Left renal cortex interstitium (tissue), 4 donors: ENCODE measurements at regions not wholly inside any gene's neighbourhood (a gene's known extent, or its start where the extent isn't known, plus 50 kb on each side); places are given as distances from the start of the nearest gene placed in this dataset.

Experiments
- DNase-seq, 4 donors: peaks; one replicate each; pipeline ENCODE4 v3.0.0-alpha.2; 2013; ENCODE audit warnings: low read depth in 4 of 4, low spot score in 2 of 4, missing footprints in 1 of 4

DNA sequence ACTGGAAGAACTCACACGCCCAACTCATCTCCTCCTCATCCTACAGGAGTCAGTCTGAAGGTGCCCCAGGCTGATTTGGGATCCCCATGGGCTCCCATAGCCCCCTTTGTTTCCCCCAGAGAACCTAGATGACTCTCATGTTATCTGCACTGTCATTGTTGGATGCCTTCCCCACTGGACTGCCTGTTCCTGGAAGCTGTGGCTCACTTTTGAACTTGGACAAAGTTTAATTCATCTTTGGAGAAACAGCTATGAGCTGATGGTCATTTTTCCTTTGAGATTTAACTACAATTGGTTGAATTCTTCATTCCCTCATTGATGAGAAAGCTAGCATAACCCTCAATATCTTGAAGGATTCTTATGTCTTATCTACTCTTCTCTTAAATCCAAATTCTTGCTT is 186.6 kb downstream of the SALL1 start:
- no peak for DNase-seq

DNA sequence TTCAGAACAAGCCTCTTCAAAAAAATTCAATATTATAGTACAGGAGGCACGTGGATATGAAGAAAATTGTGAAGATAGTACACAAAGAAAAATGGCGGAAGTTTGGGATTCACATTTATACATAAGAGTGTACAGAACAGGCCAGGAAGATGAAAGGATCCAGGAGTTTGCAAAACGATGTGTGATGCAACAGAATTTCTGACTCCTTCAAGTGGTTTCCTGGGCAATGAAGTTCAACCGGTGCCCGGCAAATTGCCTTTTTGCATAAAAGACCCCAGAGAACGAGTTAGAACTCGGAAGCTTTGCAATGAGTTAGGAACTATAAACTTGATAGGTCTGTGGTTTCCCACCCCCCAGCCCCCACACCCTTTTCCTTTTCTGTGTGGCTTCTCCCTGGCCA is 189.1 kb downstream of the SALL1 start:
- DNase-seq: no peak

DNA sequence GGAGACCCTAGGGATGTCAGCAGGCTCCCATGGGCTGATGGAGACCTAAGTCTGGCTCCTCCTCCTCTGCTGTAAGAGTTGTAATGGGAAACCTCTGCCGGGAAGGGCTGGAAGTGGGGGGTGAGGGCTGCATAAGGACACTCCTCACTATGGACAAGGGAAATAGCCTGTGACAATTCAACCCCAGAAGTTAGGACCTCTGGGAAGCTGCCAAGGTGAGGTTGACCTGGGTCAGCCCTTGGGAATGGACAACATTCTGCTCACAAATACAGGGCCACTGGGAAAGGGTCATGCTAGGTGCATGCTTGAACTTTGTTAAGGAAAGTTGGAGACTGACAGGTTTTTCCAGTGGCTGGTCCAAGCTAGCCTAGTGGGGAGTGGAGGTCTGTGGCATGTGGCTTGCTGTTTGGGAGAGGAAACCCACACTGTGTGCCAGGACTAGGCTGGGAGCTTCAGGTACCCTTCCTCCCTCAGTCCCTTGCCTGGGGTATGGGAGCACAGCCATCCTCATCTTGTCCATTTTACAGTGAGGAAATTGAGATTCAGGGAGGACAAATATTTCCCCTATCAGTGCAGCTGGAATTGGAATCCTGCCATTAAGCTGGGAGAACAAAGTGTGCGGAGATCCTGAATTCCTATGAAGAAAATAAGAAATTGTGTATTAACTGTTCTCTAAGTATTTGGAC is 190.4 kb downstream of the SALL1 start:
- DNase-seq: no peak

GRCh38 chr16:50957056-50957455 is 194.0 kb downstream of the SALL1 start:
- DNase-seq: no peak

DNA sequence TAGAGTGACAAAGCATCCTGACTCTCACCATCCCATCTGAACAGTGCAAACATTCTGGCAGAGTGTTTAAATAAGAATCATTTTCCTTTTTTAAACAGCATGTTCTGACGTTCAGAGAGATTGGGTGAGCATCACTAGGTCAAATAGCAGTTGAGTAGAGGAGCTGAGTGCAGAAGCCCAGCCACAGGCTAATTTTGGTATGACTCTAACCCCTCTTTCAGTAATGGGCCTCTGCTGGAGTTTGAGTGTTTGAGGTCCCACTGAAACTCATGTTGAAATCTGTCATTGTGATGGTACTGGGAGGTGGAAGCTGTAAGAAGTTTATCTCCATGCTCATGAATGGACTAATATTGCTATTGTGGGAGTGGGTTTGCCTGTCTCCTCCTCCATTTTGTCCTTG is 194.4 kb downstream of the SALL1 start:
- DNase-seq: no peak

DNA sequence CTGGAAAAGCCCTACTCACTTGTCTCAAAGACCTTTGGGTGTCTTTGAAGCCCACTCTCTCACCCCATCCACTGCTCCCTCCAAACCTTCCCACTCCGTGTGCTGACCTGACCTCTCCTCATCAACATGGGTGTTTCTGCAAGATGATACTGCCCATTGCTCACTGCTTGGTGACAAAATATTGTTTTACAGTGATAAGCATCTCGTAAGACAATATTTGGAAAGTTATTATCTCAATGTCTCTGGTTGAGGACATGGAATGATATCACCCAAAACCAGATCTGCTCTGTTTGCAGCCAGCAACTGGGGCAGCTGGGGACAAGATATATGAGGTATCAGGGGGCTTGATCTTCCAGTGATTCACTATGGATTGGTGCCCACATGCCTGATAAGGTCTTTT is 195.8 kb downstream of the SALL1 start:
- DNase-seq: no peak

- DNase-seq: no peak
Observed at GRCh38 chr16:50954469-50954868, 196.6 kb downstream of the SALL1 start.

DNA sequence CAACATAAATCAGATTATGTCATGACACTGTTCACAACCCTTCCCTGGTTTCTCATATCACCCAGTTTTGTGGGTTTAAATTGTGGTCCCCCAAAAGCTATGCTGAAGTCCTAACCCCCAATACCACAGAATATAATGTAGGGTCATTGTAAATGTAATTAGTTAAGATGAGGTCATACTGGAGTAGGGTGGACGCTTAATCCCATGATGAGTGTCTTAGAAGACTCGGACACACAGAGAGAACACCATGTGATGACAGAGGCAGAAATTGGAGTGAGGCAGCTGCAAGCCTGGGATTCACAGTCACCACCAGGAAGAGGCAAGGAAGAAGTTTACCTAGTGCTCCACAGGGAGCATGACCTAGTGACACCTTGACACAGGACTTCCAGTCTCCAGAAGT is 197.8 kb downstream of the SALL1 start:
- DNase-seq: no peak

- no peak for DNase-seq
Observed at GRCh38 chr16:50950955-50951354, 200.1 kb downstream of the SALL1 start.

DNA sequence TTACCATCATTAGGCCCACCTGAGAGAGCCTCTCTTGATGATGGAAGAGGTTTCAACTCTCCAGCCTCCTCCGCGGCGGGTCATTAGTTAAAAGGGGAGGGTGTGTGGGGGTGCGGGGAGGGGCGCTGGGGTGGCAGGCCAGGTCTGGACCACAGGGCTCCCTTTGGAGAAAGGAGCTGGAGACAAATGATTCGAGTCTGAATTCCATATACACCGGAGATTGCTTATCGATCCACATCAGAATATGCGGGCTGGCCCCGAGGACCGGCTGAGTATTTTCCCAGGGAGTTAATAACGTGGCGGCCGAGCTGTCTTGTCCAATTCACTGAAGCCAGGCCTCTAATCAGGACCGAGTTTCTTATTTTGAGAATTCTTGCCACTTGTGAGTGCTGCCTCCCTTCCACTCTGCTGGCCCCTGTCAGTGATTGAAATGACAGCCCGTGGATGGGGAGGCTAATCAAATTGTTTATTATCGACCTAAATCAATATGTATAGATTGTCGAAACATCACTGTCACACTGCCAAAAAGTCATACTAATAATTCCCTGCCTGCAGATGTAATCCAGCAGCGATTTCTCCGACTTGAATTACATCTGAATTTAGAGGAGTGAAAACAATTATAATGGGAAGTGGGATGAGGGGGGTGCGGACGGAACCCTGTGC is 202.7 kb downstream of the SALL1 start:
- no peak for DNase-seq

DNA sequence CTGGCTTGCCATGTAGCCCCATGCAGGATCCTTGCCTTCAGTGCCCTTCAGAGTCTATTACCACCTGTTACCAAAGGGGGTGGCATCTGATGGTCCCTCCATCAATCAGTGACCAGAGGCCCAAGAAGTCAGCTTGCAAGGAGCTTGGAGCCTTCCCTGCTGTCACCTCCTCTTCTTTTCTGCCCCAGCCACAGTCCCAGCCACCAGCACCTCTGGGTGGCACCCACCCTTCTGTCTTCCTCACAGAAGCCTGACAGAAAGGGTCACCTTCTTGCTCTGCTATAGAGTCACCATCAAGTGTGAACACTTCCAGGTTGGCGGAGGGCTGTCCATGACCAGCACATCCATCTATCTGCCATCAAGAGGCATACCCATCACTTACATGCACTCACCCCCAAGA is 203.2 kb downstream of the SALL1 start:
- DNase-seq: no peak

DNA sequence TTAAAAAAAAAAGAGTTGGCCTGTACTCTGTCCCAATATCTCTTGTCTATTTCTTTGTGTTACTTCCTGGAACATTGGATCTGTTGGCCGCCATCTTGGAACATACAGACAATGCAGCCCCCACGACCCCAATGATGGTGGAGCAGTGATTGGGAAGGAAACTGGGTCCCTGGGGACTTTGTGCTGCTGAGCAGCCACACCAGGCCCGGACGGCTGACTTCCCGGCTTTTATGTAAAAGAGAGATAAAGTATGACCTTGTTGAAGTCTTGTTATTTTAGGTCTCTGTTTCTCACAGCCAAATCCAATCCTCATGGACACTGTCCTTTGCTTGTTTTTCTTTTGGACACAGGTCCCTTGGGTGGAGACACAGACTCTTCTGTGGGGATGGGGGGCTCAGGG is 204.5 kb downstream of the SALL1 start:
- no peak for DNase-seq

GRCh38 chr16:50946098-50946497 is 204.2 kb downstream of the CYLD start:
- DNase-seq: no peak

DNA sequence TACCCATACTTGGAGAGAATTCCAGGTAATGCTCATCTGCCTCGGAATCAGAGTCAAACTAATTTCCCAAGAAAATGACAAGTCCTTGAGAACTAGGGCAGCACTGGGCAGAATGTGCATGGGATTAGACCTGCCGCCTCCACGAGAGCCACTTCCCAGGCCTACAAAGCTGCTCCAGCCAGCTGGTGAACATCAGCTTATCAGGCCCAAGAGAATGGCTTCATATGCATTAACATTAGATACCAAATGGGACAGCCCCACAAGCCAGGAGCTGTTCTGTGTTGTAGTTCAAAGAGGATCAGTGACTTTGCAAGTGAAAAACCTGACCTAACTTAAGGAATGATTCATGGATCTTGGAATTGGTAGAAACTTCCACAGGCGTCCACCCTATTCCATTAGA is 203.3 kb downstream of the CYLD start:
- DNase-seq: no peak

DNA sequence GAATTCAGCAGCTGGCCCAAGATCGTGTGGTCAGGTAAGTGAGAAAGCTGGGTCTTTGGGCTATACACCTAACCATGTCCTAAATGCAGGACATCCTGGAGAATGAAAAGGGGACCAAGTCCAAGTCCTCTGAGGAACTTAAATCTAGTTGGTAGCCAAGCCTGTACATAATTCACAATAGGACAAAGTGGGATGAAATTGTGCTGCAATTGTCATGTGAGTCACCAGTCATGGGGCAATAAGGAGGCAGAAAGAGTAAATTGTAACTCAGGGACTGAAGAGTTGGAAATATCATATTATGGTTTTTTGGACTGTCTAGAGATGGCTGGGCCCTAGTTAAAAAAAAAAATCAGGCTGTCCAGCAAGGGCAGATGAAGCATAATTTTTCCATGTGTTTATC is 202.6 kb downstream of the CYLD start:
- no peak for DNase-seq

- no peak for DNase-seq
Observed at GRCh38 chr16:50944033-50944432, 202.1 kb downstream of the CYLD start.

DNA sequence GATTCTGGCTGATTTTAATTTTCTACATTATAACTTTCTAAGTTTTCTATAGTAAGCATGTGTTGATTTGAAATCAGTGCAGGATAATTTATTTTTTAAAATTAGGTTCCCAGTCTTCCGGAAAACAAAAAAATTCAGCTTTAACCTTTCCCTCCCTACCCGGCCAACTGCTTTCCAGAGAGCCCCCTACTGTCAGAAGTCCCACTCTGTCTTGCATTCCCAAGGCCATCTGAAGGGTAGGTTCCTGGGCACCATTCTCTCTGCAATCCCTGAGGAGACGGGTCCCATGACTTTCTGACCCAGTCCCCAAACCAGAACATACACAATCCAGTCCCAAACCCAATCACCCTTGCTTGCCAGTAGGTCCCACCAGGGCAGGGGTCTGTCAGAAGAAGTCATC is 200.3 kb downstream of the CYLD start:
- no peak for DNase-seq

GRCh38 chr16:50941681-50942080 is 199.8 kb downstream of the CYLD start:
- no peak for DNase-seq

- no peak for DNase-seq
Observed at GRCh38 chr16:50940275-50940854, 198.5 kb downstream of the CYLD start.

DNA sequence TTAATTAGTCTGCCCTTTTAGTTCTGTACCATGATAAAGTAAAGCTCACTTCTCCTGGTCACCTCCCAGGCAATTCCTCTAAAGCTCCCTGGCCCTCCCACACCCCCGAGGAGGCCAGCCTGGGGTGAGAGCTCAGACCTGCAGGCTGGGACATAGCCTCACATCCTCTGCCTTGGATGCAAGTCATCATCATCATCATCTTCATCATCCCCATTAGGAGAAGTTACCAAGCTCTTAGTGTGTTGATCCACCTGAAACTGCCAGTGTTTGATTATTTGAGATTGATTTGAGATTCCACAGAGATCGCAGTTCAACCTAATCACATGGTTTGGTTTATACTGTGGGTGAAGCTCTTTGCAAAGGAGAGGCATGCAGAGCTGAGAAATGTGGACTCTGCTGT is 197.5 kb downstream of the CYLD start:
- DNase-seq: no peak

DNA sequence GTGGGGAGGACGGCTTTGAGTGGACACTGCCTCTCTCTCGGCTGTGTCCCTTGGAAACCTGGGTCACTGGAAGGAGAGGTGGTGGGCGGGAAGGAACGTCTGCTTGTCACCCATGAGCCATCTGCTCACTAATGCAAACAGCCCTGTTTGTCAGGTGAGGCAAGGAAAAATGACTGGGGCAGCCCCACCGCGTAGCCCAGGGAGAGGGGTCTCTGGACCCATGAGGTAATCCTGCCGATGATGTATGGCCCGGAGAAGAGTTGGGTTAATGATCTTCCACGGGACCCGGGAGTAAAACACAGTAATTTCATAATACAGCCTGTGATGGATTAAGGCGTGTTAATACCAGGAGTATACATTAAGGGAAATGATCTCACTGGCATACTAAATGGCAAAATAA is 197.0 kb downstream of the CYLD start:
- DNase-seq: no peak

DNA sequence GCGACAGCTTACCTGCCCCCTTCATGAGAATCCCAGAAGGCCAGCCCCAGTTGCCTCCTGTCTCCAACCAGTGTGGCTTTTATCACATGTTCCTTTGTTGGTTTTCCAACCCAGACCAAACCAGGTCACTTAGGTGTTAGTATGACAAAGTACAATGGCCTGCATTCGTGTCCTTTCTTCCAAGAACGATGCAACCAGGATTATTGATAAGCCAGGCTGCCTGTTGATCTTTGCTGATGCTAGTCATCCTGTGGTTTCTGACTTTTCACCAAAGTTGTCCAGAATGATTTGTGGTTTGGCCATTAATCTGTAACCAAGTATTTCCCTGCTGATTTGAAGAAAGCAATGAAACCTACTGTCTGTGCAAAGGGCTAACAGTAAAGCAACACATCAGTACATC is 191.4 kb downstream of the CYLD start:
- DNase-seq: no peak
